Colonic mucosa (tissue), 4 donors: ENCODE measurements at regions not wholly inside any gene's neighbourhood (a gene's known extent, or its start where the extent isn't known, plus 50 kb on each side); places are given as distances from the start of the nearest gene placed in this dataset.

Experiments used
- DNase-seq: peaks from one replicate; pipeline ENCODE4 v3.0.0-alpha.2; 2020
- H3K27ac ChIP-seq: fragments of 200-600 bp; one replicate; pipeline ENCODE4 v1.8.0; 2021
- H3K27me3 ChIP-seq: fragments of 200-600 bp; one replicate; pipeline ENCODE4 v1.8.0; 2021
- H3K36me3 ChIP-seq: fragments of 200-600 bp; one replicate; pipeline ENCODE4 v1.8.0; 2021
- H3K4me1 ChIP-seq: fragments of 200-600 bp; one replicate; pipeline ENCODE4 v1.8.0; 2021; ENCODE audit warnings: mild to moderate bottlenecking
- H3K4me3 ChIP-seq: fragments of 200-600 bp; one replicate; pipeline ENCODE4 v1.8.0; 2021
- H3K9ac ChIP-seq, 2 donors: one replicate each; pipeline ENCODE4 v1.7.0; 2013; ENCODE audit warnings: control low read depth in 2 of 2, low read depth in 2 of 2, low read length in 2 of 2
- H3K9me3 ChIP-seq: fragments of 200-600 bp; one replicate; pipeline ENCODE4 v1.8.0; 2021
- intact Hi-C: fragments of 100-400 bp; cut with DNase I; formaldehyde crosslinking; loops from one replicate; pipeline ENCODE4 v1.14.1; 2022
- TF ChIP-seq, protein P1 (sequence below): fragments of 200-600 bp; IDR thresholded peaks from one replicate; pipeline ENCODE4 v1.8.0; 2022; ENCODE audit warnings: antibody characterized with exemption, mild to moderate bottlenecking
- donor health status: healthy.
- donor health status: DM: no; HTN: no; CAD: no.
- donor health status: DM: no; HTN: no; CAD: no.

DNA sequence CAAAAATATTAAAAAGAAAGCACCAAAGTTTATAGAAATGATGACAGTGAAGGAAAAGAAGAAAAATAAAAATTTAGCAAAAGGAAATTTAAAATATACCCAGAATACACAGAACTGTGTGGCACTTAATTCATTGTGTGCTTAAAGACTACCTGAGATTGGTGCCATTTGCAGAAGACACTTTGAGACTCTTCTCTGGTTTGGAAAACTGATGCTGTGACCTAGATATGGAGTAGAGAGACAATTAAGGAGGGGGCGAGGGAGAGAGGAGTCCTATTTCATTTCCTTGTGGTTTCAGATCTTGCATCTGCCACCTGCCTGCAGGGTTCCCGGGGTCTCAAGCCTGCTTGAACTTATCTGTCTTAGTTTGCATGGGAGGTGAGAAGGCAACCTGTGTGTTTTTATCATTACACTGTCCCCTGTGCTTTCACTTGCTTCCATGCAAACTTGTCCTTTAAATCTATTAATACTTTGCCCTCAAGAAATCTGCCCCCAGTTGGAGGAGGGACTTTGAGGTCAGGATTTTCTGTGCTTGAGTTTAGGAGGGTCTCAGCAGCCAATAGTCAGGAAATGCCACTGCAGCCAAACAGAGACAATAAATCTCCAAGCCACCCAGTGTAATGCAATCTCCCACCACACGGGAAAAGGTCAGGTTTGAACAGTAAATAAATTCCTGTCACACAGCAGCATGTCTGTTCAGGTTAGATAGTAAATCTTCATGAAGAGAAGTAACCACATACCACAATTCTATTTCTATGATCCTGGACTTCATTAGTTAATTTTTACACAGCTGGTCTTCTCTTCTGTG is 119.4 kb downstream of the CAND1 start:
- no peaks in the 10 kb centered on the region for H3K9me3 ChIP-seq
- no peak overlapping the region for H3K9ac ChIP-seq
- TF ChIP-seq, protein P1, sequence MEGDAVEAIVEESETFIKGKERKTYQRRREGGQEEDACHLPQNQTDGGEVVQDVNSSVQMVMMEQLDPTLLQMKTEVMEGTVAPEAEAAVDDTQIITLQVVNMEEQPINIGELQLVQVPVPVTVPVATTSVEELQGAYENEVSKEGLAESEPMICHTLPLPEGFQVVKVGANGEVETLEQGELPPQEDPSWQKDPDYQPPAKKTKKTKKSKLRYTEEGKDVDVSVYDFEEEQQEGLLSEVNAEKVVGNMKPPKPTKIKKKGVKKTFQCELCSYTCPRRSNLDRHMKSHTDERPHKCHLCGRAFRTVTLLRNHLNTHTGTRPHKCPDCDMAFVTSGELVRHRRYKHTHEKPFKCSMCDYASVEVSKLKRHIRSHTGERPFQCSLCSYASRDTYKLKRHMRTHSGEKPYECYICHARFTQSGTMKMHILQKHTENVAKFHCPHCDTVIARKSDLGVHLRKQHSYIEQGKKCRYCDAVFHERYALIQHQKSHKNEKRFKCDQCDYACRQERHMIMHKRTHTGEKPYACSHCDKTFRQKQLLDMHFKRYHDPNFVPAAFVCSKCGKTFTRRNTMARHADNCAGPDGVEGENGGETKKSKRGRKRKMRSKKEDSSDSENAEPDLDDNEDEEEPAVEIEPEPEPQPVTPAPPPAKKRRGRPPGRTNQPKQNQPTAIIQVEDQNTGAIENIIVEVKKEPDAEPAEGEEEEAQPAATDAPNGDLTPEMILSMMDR: peak; percentile 16
- no peaks in the 10 kb centered on the region for H3K36me3 ChIP-seq
- no peak for DNase-seq
- H3K4me1 ChIP-seq: no peaks in the 10 kb centered on the region
- intact Hi-C loops: no loop called here
- no peak overlapping the region for H3K27ac ChIP-seq
- no peak overlapping the region for H3K4me3 ChIP-seq
- H3K27me3 ChIP-seq: no peaks in the 10 kb centered on the region

GRCh38 chr12:67390273-67390672 is 121.1 kb downstream of the CAND1 start:
- Histone ChIP-seq H3K27ac (no peak overlapping the region), H3K27me3 (no peaks in the 10 kb centered on the region), H3K36me3 (no peaks in the 10 kb centered on the region), H3K9me3 (no peaks in the 10 kb centered on the region), H3K4me1 (no peaks in the 10 kb centered on the region), H3K4me3 (no peak overlapping the region), H3K9ac (no peak overlapping the region)
- no peak for DNase-seq
- intact Hi-C loops: no loop called here
- TF ChIP-seq, protein P1: no peak

DNA sequence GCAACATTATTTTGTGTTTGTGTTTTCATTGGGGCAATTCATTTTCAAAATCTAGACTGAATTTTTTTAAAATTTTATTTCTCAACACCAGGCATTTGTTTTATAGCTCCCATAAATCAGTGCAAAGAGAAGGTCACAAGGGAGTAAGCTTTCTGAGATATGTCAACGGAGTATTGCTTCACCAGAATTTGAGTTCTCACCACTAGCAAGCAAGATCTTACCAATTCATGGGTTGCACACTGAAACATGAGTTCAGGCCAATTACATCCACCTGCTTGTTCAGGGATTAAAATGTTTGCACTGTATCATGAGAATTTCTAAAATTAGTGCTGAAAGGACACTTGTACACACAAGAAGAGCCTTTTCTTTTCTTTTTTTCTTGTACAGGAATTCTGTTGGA is 121.9 kb downstream of the CAND1 start:
- DNase-seq: no peak
- Histone ChIP-seq H3K4me3 (no peak overlapping the region), H3K9me3 (no peaks in the 10 kb centered on the region), H3K36me3 (no peaks in the 10 kb centered on the region), H3K9ac (no peak overlapping the region), H3K27ac (no peak overlapping the region), H3K4me1 (no peaks in the 10 kb centered on the region), H3K27me3 (no peaks in the 10 kb centered on the region)
- TF ChIP-seq, protein P1: no peak
- intact Hi-C loops: no loop called here

GRCh38 chr12:67391656-67392055 is 122.5 kb downstream of the CAND1 start:
- no peaks in the 10 kb centered on the region for H3K27me3 ChIP-seq
- intact Hi-C loops: no loop called here
- TF ChIP-seq, protein P1: no peak
- H3K4me1 ChIP-seq: no peaks in the 10 kb centered on the region
- H3K36me3 ChIP-seq: no peaks in the 10 kb centered on the region
- no peak for DNase-seq
- no peak overlapping the region for H3K27ac ChIP-seq
- H3K9ac ChIP-seq: no peak overlapping the region
- no peak overlapping the region for H3K4me3 ChIP-seq
- H3K9me3 ChIP-seq: no peaks in the 10 kb centered on the region

GRCh38 chr12:67394550-67394949 is 125.4 kb downstream of the CAND1 start:
- TF ChIP-seq, protein P1: no peak

More at GRCh38 chr12:67394550-67394949, 125.4 kb downstream of the CAND1 start:
- H3K27me3 ChIP-seq: no peaks in the 10 kb centered on the region
- H3K4me1 ChIP-seq: no peaks in the 10 kb centered on the region
- no peaks in the 10 kb centered on the region for H3K9me3 ChIP-seq
- intact Hi-C loops: no loop called here
- no peak overlapping the region for H3K27ac ChIP-seq
- DNase-seq: no peak
- H3K36me3 ChIP-seq: no peaks in the 10 kb centered on the region
- H3K9ac ChIP-seq: no peak overlapping the region
- H3K4me3 ChIP-seq: no peak overlapping the region
